ENCODE measurements at regions not wholly inside any gene's neighbourhood (a gene's known extent, or its start where the extent isn't known, plus 50 kb on each side); places are given as distances from the start of the nearest gene placed in this dataset.

DNA sequence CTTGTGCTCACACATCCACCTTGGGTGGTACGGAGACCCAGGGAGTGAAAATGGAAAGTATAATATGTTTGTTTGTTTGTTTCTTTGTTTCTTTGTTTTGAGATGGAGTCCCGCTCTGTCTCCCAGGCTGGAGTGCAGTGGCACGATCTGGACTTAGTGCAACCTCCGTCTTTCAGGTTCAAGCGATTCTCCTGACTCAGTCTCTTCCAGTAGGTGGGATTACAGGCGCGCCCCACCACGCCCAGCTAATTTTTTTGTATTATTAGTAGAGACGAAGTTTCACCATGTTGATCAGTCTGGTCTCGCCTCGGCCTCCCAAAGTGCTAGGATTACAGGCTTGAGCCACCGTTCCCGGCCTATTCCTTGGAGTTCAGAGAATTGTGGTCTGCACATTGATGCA is 115.4 kb downstream of the TRIM27 start:
- 17% methylated on average over 13 of the region's 13 CpGs for WGBS
- Histone ChIP-seq H3K9me3 (ENCODE audit: control insufficient read depth in 2 of 2, insufficient read depth in 1 of 2, low read length in 1 of 2) (no peaks in the 10 kb centered on the region), H3K36me3 (ENCODE audit: control insufficient read depth in 2 of 2, insufficient read depth in 2 of 2, low read length in 1 of 2) (no peaks in the 10 kb centered on the region), H3K4me3 (ENCODE audit: low read length in 2 of 2) (no peak overlapping the region), H3K4me1 (ENCODE audit: control insufficient read depth in 2 of 2, insufficient read depth in 2 of 2, low read length in 2 of 2) (no peaks in the 10 kb centered on the region), H3K27me3 (ENCODE audit: control insufficient read depth in 2 of 2, insufficient read depth in 1 of 2, low read length in 1 of 2) (peaks cover 52 to 83% of the 10 kb centered on the region in 2 donors), H3K27ac (ENCODE audit: low read depth in 1 of 2, low read length in 1 of 2) (no peak overlapping the region)
- no peak for DNase-seq (ENCODE audit: low read depth in 6 of 9, low spot score in 9 of 9)

DNA sequence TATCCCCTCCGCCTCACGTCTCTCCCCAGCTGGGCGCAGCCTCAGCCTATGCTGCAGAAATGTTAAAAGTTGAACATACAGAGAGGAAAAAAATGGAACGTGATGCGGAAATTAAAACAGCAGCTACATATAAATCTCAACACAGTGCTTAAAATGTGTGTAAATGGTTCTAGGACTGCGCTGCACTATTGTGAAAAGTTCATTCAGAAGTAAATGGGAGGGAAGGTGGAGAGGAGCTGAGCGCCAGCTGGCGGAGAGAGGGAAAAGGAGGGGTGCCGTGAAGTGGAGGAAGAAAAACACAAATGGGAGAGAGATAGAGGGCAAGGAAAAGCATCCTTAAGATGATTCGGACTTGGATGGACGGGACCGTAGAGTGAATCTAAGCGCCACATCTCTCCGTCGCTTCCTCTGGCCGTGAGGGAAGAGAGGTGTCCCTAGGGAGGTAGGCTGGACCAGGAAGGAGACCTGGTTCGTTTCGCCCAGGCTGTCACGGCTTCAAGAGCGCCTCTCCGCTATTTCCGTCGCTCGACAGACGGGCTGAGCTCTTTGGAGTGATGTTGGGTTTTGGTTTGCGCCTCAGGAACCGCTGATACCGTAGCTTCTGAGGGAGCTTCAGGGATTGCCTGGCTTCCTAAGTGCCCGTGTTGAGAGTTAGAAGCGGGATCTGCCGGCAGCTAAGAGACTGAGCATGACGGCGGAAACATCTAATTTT is 113.7 kb downstream of the TRIM27 start:
- Histone ChIP-seq H3K36me3 (ENCODE audit: control insufficient read depth in 2 of 2, insufficient read depth in 2 of 2, low read length in 1 of 2) (no peaks in the 10 kb centered on the region), H3K4me3 (ENCODE audit: low read length in 2 of 2) (no peak overlapping the region), H3K27me3 (ENCODE audit: control insufficient read depth in 2 of 2, insufficient read depth in 1 of 2, low read length in 1 of 2) (peaks cover 60 to 91% of the 10 kb centered on the region in 2 donors), H3K4me1 (ENCODE audit: control insufficient read depth in 2 of 2, insufficient read depth in 2 of 2, low read length in 2 of 2) (no peaks in the 10 kb centered on the region), H3K9me3 (ENCODE audit: control insufficient read depth in 2 of 2, insufficient read depth in 1 of 2, low read length in 1 of 2) (no peaks in the 10 kb centered on the region), H3K27ac (ENCODE audit: low read depth in 1 of 2, low read length in 1 of 2) (no peak overlapping the region)
- no peak for DNase-seq (ENCODE audit: low read depth in 6 of 9, low spot score in 9 of 9)
- WGBS: 9% methylated on average over 33 of the region's 33 CpGs

DNA sequence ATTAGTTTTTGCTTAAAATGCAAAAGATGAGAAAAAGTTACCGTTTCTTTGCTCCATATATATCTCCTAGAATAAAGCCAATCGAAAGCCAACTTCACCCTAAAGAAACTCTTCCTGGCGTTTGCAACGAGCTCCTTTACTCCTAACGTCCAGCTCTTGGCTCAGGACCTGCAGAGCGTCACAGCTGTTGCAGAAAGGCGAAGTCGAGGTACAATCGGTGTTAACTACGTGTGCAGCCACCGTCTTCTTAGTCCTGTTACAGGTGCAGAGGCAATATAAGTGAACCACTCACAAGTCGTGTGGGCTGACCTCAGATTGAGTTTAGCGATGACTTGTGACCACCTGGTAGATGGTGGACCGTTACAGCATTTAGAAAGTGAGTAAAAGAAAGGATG is 113.1 kb downstream of the TRIM27 start:
- Histone ChIP-seq H3K9me3 (ENCODE audit: control insufficient read depth in 2 of 2, insufficient read depth in 1 of 2, low read length in 1 of 2) (no peaks in the 10 kb centered on the region), H3K4me3 (ENCODE audit: low read length in 2 of 2) (no peak overlapping the region), H3K36me3 (ENCODE audit: control insufficient read depth in 2 of 2, insufficient read depth in 2 of 2, low read length in 1 of 2) (no peaks in the 10 kb centered on the region), H3K27me3 (ENCODE audit: control insufficient read depth in 2 of 2, insufficient read depth in 1 of 2, low read length in 1 of 2) (peaks cover 65 to 91% of the 10 kb centered on the region in 2 donors), H3K4me1 (ENCODE audit: control insufficient read depth in 2 of 2, insufficient read depth in 2 of 2, low read length in 2 of 2) (no peaks in the 10 kb centered on the region), H3K27ac (ENCODE audit: low read depth in 1 of 2, low read length in 1 of 2) (no peak overlapping the region)
- DNase-seq (ENCODE audit: low read depth in 6 of 9, low spot score in 9 of 9): no peak
- WGBS: 8% methylated on average over 14 of the region's 14 CpGs

DNA sequence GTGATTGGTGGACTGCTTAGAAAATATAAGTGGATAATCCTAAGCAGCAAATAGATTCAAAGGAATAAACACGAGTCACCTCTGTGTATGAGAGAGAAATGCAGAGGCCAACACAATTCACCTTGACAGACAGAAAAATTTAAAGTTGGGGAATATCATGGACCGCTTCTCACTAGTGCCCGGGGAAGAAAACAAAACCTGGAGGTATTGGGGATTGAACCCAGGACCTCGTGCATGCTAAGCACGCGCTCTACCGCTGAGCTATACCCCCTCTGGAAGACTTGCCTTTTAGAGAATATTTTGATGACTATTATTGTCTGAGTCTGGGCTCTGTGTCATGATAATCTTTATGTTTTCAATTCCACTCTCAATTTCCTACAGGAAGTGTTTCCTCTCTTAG is 111.9 kb downstream of the TRIM27 start:
- Histone ChIP-seq H3K36me3 (ENCODE audit: control insufficient read depth in 2 of 2, insufficient read depth in 2 of 2, low read length in 1 of 2) (no peaks in the 10 kb centered on the region), H3K4me3 (ENCODE audit: low read length in 2 of 2) (no peak overlapping the region), H3K9me3 (ENCODE audit: control insufficient read depth in 2 of 2, insufficient read depth in 1 of 2, low read length in 1 of 2) (no peaks in the 10 kb centered on the region), H3K4me1 (ENCODE audit: control insufficient read depth in 2 of 2, insufficient read depth in 2 of 2, low read length in 2 of 2) (no peaks in the 10 kb centered on the region), H3K27me3 (ENCODE audit: control insufficient read depth in 2 of 2, insufficient read depth in 1 of 2, low read length in 1 of 2) (peaks cover 70 to 97% of the 10 kb centered on the region in 2 donors), H3K27ac (ENCODE audit: low read depth in 1 of 2, low read length in 1 of 2) (no peak overlapping the region)
- 5% methylated on average over 7 of the region's 7 CpGs for whole genome bisulfite sequencing
- no peak for DNase-seq (ENCODE audit: low read depth in 6 of 9, low spot score in 9 of 9)

DNA sequence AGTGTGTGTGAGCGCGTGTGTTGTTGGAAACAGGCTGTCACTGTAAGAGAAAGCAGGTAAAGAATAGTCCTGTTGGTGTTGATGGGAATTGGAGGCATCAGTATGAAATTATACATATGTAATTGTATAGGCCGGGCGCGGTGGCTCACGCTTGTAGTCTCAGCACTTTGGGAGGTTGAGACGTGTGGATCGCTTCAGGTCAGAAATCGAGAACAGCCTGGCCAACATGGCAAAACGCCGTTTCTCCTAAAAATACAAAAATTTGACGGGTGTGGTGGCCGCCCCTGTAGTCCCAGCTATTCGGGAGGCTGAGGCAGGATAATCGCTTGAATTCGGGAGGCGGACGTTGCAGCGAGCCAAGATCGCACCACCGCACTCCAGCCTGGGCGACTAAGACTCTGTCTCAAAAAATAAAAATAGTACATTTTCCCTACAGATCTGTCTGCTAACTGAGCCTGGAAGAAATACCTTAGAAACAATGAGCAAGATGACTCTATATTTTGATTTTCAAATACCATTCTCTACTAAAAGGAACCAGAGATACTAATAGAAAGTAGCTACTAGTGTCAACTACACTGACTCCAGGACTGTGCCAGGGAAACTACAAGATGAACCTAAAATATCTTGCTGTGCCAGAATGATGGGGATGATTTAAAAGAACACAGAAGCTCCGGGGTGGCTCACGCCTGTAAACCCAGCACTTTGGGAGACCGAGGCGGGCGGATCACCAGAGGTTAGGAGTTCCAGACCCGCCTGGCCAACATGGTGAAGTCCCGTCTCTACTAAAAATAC is 110.8 kb downstream of the TRIM27 start:
- H3K27me3 ChIP-seq (ENCODE audit: control insufficient read depth in 2 of 2, insufficient read depth in 1 of 2, low read length in 1 of 2): peaks cover 73 to 100% of the 10 kb centered on the region in 2 donors
- H3K27ac ChIP-seq (ENCODE audit: low read depth in 1 of 2, low read length in 1 of 2): no peak overlapping the region
- no peaks in the 10 kb centered on the region for H3K36me3 ChIP-seq (ENCODE audit: control insufficient read depth in 2 of 2, insufficient read depth in 2 of 2, low read length in 1 of 2)
- no peaks in the 10 kb centered on the region for H3K9me3 ChIP-seq (ENCODE audit: control insufficient read depth in 2 of 2, insufficient read depth in 1 of 2, low read length in 1 of 2)
- H3K4me1 ChIP-seq (ENCODE audit: control insufficient read depth in 2 of 2, insufficient read depth in 2 of 2, low read length in 2 of 2): no peaks in the 10 kb centered on the region
- DNase-seq (ENCODE audit: low read depth in 6 of 9, low spot score in 9 of 9): no peak
- no peak overlapping the region for H3K4me3 ChIP-seq (ENCODE audit: low read length in 2 of 2)
- whole genome bisulfite sequencing: 15% methylated on average over 29 of the region's 29 CpGs

DNA sequence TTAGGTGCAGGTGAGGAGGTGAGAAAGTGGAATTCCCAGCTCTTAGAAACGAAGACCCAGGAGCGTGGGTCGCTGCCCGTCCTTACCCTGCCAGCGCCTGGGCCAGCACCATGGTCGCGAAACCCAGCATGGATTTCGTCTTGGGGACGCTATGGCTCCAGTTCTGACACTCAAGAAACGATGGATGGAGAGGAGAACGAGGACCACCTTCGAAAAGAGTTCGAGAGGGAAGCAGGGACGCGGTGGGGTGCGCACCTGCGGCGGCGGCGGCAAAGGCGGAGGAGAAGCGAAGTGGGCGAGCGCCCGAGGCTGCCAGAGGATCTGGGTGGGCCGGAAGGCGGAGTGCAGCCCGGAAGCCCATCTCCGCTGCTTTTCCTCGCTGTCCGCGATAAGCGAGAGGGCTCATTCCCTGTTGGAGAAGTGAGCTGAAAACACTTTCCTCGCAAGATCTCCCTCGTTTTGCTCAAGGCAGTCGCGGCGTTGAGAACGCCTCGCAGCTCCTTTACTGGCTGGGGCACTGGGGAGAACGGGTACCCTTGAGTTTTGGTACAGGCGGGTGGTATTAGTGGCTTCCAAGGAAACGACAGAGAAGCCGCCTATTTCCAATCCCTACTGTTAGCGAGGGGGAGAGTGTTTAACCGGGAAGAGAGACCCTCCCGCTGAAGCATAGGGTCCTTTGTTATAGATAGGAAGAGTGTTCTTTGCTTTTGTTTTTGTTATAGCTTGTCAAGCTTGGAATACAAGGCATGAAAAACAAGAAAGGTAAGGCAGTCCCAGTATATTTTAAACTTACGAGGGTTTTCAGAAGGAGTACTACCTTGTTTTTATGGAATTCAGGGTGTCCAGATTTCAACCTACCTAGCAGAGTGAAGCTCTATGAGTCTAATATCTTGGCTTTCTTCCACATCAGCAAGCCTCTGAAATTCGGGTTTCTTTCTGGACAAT is 109.5 kb downstream of the TRIM27 start:
- Histone ChIP-seq H3K4me3 (ENCODE audit: low read length in 2 of 2) (no peak overlapping the region), H3K27ac (ENCODE audit: low read depth in 1 of 2, low read length in 1 of 2) (no peak overlapping the region), H3K4me1 (ENCODE audit: control insufficient read depth in 2 of 2, insufficient read depth in 2 of 2, low read length in 2 of 2) (no peaks in the 10 kb centered on the region), H3K27me3 (ENCODE audit: control insufficient read depth in 2 of 2, insufficient read depth in 1 of 2, low read length in 1 of 2) (peaks cover 71 to 96% of the 10 kb centered on the region in 2 donors), H3K36me3 (ENCODE audit: control insufficient read depth in 2 of 2, insufficient read depth in 2 of 2, low read length in 1 of 2) (no peaks in the 10 kb centered on the region), H3K9me3 (ENCODE audit: control insufficient read depth in 2 of 2, insufficient read depth in 1 of 2, low read length in 1 of 2) (no peaks in the 10 kb centered on the region)
- DNase-seq (ENCODE audit: low read depth in 6 of 9, low spot score in 9 of 9): no peak
- 5% methylated on average over 49 of the region's 49 CpGs for WGBS

DNA sequence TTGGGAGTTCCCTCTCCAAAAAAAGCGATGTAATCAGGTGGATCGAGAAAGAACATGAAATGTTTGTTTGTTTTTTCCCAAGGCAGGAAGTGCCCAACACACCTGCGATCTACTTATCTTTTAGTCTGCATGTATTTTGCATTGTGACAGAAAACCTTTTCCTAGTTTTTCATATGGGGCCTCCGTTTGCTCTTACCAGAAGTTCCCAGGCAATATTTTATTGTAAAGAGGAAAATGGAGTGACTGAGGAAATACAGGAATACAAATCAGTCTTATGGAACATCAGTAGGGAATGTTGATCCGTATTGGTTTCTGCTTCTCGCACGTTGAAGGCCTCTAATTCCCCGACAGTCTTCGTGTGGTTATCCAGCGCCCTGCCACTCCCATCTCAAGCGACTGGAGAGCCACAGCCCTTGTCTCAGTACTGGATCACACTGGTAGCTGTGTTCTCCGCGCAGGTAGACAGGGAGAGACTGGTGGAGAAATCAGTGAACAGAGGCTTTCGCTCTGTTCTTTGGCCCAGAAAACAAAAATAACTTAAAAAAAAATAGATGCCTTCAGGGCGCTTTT is 107.4 kb downstream of the TRIM27 start:
- WGBS: 8% methylated on average over 15 of the region's 15 CpGs
- H3K27ac ChIP-seq (ENCODE audit: low read depth in 1 of 2, low read length in 1 of 2): no peak overlapping the region
- H3K4me3 ChIP-seq (ENCODE audit: low read length in 2 of 2): no peak overlapping the region
- no peaks in the 10 kb centered on the region for H3K4me1 ChIP-seq (ENCODE audit: control insufficient read depth in 2 of 2, insufficient read depth in 2 of 2, low read length in 2 of 2)
- H3K36me3 ChIP-seq (ENCODE audit: control insufficient read depth in 2 of 2, insufficient read depth in 2 of 2, low read length in 1 of 2): no peaks in the 10 kb centered on the region
- peaks cover 56 to 88% of the 10 kb centered on the region in 2 donors for H3K27me3 ChIP-seq (ENCODE audit: control insufficient read depth in 2 of 2, insufficient read depth in 1 of 2, low read length in 1 of 2)
- no peaks in the 10 kb centered on the region for H3K9me3 ChIP-seq (ENCODE audit: control insufficient read depth in 2 of 2, insufficient read depth in 1 of 2, low read length in 1 of 2)
- DNase-seq (ENCODE audit: low read depth in 6 of 9, low spot score in 9 of 9): no peak

DNA sequence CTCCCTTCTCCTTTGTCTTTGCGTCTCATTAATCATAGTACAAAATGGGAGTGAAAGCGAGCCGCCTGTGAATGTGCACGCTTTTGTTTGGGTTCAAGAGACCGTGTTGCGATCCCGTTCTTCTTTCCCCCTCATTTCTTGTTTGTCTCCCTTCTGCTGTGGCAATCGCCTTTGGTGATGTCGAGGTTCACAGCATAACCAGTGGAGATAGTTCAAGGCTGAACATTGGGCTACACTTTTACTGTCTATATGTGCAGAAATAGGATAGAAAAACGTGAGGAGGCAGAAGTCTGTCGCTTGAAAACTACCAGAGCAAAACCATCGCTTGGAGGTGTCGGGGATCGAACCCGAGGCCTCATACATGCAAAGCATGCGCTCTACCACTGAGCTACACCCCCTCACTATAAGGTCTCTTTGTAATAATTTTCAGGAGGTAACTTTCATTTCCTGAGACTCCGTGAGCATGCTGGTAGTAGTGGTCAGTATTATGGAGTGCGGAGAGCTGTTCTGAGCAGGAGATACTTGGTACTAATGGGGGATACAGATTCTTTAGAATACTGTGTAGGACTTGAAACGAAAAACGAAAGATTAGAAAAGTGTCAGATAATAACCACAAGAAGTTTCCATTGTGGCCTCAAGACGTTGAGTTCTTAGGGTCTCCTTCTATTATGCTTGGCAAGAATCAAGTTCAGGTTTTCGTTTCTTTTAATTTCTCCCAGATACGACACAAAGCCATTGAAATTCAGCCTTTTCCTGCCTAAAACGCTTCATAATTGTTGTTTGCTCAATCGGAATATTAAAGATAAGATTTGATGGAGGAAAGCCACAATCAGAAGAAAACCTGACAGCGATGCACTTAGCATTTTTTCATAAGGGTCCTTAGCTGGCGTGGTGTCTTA is 106.6 kb downstream of the TRIM27 start:
- no peaks in the 10 kb centered on the region for H3K4me1 ChIP-seq (ENCODE audit: control insufficient read depth in 2 of 2, insufficient read depth in 2 of 2, low read length in 2 of 2)
- peaks cover 50 to 86% of the 10 kb centered on the region in 2 donors for H3K27me3 ChIP-seq (ENCODE audit: control insufficient read depth in 2 of 2, insufficient read depth in 1 of 2, low read length in 1 of 2)
- DNase-seq (ENCODE audit: low read depth in 6 of 9, low spot score in 9 of 9): no peak
- H3K4me3 ChIP-seq (ENCODE audit: low read length in 2 of 2): no peak overlapping the region
- WGBS: 8% methylated on average over 27 of the region's 27 CpGs
- H3K9me3 ChIP-seq (ENCODE audit: control insufficient read depth in 2 of 2, insufficient read depth in 1 of 2, low read length in 1 of 2): no peaks in the 10 kb centered on the region
- H3K36me3 ChIP-seq (ENCODE audit: control insufficient read depth in 2 of 2, insufficient read depth in 2 of 2, low read length in 1 of 2): no peaks in the 10 kb centered on the region
- H3K27ac ChIP-seq (ENCODE audit: low read depth in 1 of 2, low read length in 1 of 2): no peak overlapping the region

Measured in thymus (tissue), 11 donors.